MCF 10A (cell line): ENCODE measurements at regions not wholly inside any gene's neighbourhood (a gene's known extent, or its start where the extent isn't known, plus 50 kb on each side); places are given as distances from the start of the nearest gene placed in this dataset.

Experiments
- BruUV-seq: library from RNA; stranded (reverse); fragments of 400-500 nt; replicated peaks from 2 replicates; lab custom pipeline; 2021; lab: Mats Ljungman, UMichigan
- CTCF ChIA-PET: fragments of 300-600 bp; sonication (Branson Sonifier 250); formaldehyde crosslinking; extraction: SDS; loops from one replicate; lab custom pipeline; 2021; ENCODE audit warnings: antibody characterized with exemption, inconsistent platforms; lab: Yijun Ruan, JAX
- POLR2A ChIA-PET: fragments of 300-600, 350-650 bp; sonication (Branson Sonifier 250); formaldehyde crosslinking; extraction: SDS; loops from one replicate; lab custom pipeline; 2020; ENCODE audit warnings: antibody characterized with exemption, inconsistent platforms; lab: Yijun Ruan, JAX
- DNase-seq: peaks from one replicate; pipeline ENCODE4 v3.0.0-alpha.2; 2018; ENCODE audit not compliant: unreplicated experiment
- H3K27ac Mint-ChIP-seq: one replicate; pipeline ENCODE4 v1.8.0; 2022; ENCODE audit warnings: mild to moderate bottlenecking, low read depth, mixed read lengths; ENCODE audit not compliant: unreplicated experiment
- H3K27me3 Mint-ChIP-seq: one replicate; pipeline ENCODE4 v1.8.0; 2022; ENCODE audit warnings: mixed read lengths; ENCODE audit not compliant: insufficient read depth, unreplicated experiment
- H3K36me3 Mint-ChIP-seq: one replicate; pipeline ENCODE4 v1.8.0; 2022; ENCODE audit warnings: mild to moderate bottlenecking, moderate library complexity, mixed read lengths; ENCODE audit not compliant: insufficient read depth, unreplicated experiment
- H3K4me1 Mint-ChIP-seq: one replicate; pipeline ENCODE4 v1.8.0; 2022; ENCODE audit warnings: mixed read lengths; ENCODE audit not compliant: insufficient read depth, unreplicated experiment
- H3K4me3 Mint-ChIP-seq: one replicate; pipeline ENCODE4 v1.8.0; 2022; ENCODE audit warnings: mild to moderate bottlenecking, moderate library complexity, mixed read lengths; ENCODE audit not compliant: unreplicated experiment
- H3K9me3 Mint-ChIP-seq: one replicate; pipeline ENCODE4 v1.8.0; 2022; ENCODE audit warnings: mixed read lengths; ENCODE audit not compliant: unreplicated experiment
- intact Hi-C: fragments of 100-400 bp; cut with micrococcal nuclease; formaldehyde crosslinking; loops from 2 replicates; pipeline ENCODE4 v1.14.1; 2022
- TF ChIP-seq, protein P1 (sequence below): fragments of 200-600 bp; IDR thresholded peaks from one replicate; pipeline ENCODE4 v1.8.0; 2022; ENCODE audit warnings: antibody characterized with exemption, mild to moderate bottlenecking; ENCODE audit not compliant: unreplicated experiment

DNA sequence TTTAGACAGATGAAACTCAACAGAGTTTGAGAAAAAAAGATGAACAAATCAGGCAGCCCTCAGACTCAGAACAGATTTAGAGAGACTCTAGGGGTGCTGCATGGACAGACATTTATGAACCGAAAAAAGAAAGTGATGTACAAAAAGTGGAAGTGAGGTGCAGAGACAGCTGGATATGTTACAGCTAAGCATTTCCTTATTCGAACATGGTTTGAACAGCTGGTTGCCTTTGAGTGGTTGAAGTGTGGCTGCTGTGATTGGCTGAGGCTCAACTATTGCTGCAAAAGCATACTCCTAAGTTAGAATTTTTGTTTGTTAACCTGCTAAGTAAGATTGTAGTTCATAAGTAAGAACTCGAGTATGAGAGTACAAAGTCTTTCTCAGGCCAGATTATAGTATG is 331.5 kb upstream of the PABPC4L start:
- H3K27ac Mint-ChIP-seq = no peak overlapping the region
- BruUV-seq = no TSS peak
- no peak for DNase-seq
- ChIA-PET CTCF (no interaction called here), POLR2A (no interaction called here)
- H3K36me3 Mint-ChIP-seq = no peaks in the 10 kb centered on the region
- no peaks in the 10 kb centered on the region for H3K4me1 Mint-ChIP-seq
- intact Hi-C loops = no loop called here
- TF ChIP-seq, protein P1, sequence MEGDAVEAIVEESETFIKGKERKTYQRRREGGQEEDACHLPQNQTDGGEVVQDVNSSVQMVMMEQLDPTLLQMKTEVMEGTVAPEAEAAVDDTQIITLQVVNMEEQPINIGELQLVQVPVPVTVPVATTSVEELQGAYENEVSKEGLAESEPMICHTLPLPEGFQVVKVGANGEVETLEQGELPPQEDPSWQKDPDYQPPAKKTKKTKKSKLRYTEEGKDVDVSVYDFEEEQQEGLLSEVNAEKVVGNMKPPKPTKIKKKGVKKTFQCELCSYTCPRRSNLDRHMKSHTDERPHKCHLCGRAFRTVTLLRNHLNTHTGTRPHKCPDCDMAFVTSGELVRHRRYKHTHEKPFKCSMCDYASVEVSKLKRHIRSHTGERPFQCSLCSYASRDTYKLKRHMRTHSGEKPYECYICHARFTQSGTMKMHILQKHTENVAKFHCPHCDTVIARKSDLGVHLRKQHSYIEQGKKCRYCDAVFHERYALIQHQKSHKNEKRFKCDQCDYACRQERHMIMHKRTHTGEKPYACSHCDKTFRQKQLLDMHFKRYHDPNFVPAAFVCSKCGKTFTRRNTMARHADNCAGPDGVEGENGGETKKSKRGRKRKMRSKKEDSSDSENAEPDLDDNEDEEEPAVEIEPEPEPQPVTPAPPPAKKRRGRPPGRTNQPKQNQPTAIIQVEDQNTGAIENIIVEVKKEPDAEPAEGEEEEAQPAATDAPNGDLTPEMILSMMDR = no peak
- H3K9me3 Mint-ChIP-seq = no peaks in the 10 kb centered on the region
- H3K4me3 Mint-ChIP-seq = no peak overlapping the region
- H3K27me3 Mint-ChIP-seq = no peaks in the 10 kb centered on the region

DNA sequence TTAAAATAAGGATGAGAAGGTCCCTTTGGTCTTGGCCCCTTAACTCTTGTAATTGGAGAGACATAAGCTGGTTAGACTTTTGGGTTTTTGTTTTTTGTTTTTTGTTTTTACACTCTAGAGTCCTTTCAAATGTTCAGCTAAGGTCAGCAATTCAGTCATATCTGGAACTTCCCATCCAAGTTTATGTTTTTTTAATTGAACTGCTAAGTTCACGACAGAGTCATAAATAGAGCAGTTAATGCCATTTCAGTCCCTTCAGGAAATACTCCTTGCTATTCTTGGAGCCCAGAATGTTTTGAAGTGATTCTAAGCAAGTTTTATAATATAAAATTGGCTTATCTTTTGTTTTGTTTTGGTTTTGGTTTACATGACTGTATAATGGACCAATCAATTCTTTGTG is 329.4 kb upstream of the PABPC4L start:
- no peaks in the 10 kb centered on the region for H3K36me3 Mint-ChIP-seq
- TF ChIP-seq, protein P1 = no peak
- ChIA-PET CTCF (no interaction called here), POLR2A (interaction anchor here (0.7 kb wide), 1 partner anchor 1504 kb away, joined by 3 read pairs; no protein-coding TSS in a partner anchor)
- no peak for DNase-seq
- no peaks in the 10 kb centered on the region for H3K4me1 Mint-ChIP-seq
- intact Hi-C loops = no loop called here
- H3K27me3 Mint-ChIP-seq = no peaks in the 10 kb centered on the region
- BruUV-seq = no TSS peak
- no peak overlapping the region for H3K4me3 Mint-ChIP-seq
- no peaks in the 10 kb centered on the region for H3K9me3 Mint-ChIP-seq
- H3K27ac Mint-ChIP-seq = no peak overlapping the region

DNA sequence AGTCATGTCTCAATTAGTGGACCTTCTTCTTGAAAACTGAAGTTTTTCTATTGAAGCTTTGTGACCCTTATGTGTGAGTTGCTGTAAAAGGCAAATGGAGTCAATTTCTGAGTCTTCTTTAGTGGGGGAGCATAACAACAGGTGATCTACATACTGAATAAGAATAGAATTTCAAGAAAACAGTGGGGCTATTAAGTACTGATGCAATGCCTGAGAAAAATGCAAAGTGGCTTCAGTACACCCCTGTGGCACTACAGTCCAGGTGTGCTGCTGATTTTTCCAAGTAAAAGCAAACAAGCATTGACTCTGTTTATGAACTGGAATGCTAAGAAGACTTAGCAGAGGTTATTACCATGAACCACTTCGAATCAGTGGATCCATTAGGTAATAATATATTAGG is 328.0 kb upstream of the PABPC4L start:
- CTCF ChIA-PET = no interaction called here
- no peaks in the 10 kb centered on the region for H3K27me3 Mint-ChIP-seq
- TF ChIP-seq, protein P1 = no peak
- H3K4me3 Mint-ChIP-seq = no peak overlapping the region
- no peak for DNase-seq
- intact Hi-C loops = no loop called here
- H3K27ac Mint-ChIP-seq = no peak overlapping the region
- no TSS peak for BruUV-seq
- no peaks in the 10 kb centered on the region for H3K36me3 Mint-ChIP-seq
- POLR2A ChIA-PET = no interaction called here
- no peaks in the 10 kb centered on the region for H3K4me1 Mint-ChIP-seq
- H3K9me3 Mint-ChIP-seq = no peaks in the 10 kb centered on the region

GRCh38 chr4:134518574-134519217 is 317.1 kb upstream of the PABPC4L start:
- Mint-ChIP-seq H3K4me3 (no peak overlapping the region), H3K27me3 (no peaks in the 10 kb centered on the region), H3K36me3 (no peaks in the 10 kb centered on the region), H3K4me1 (no peaks in the 10 kb centered on the region), H3K9me3 (no peaks in the 10 kb centered on the region), H3K27ac (no peak overlapping the region)
- TF ChIP-seq, protein P1 = no peak
- intact Hi-C loops = no loop called here
- BruUV-seq = no TSS peak
- DNase-seq = no peak
- ChIA-PET CTCF (interaction anchor here (0.7 to 0.8 kb wide), 3 partner anchors 9 to 1220 kb away, joined by 3 read pairs; no protein-coding TSS in a partner anchor), POLR2A (no interaction called here)
